Fibroblast of lung (primary cell): ENCODE measurements at regions not wholly inside any gene's neighbourhood (a gene's known extent, or its start where the extent isn't known, plus 50 kb on each side); places are given as distances from the start of the nearest gene placed in this dataset.

ENCODE experiments used
- DNase-seq, 2 donors: peaks; one replicate each; pipeline versions ENCODE4 v3.0.0 to v3.0.0-alpha.2; 2010; ENCODE audit warnings: low read depth in 2 of 2
- H2AFZ ChIP-seq: 2 replicates; pipeline ENCODE4 v1.5.1; 2012; ENCODE audit warnings: low read length, control low read depth, inconsistent platforms
- H3K27ac ChIP-seq: 2 replicates; pipeline ENCODE4 v1.5.1; 2011; ENCODE audit warnings: low read length, control low read depth; ENCODE audit not compliant: insufficient read depth
- H3K27me3 ChIP-seq: 2 replicates; pipeline ENCODE4 v1.5.1; 2011; ENCODE audit warnings: mild to moderate bottlenecking, low read length; ENCODE audit not compliant: control insufficient read depth, insufficient read depth
- H3K36me3 ChIP-seq: 2 replicates; pipeline ENCODE4 v1.5.1; 2011; ENCODE audit warnings: low read length; ENCODE audit not compliant: control insufficient read depth, insufficient read depth
- H3K4me1 ChIP-seq: 2 replicates; pipeline ENCODE4 v1.5.1; 2011; ENCODE audit warnings: low read length; ENCODE audit not compliant: control insufficient read depth, insufficient read depth; ENCODE audit errors: extremely low read depth
- H3K4me2 ChIP-seq: 2 replicates; pipeline ENCODE4 v1.5.1; 2011; ENCODE audit warnings: low read length, control low read depth; ENCODE audit not compliant: insufficient read depth; ENCODE audit errors: extremely low read depth
- H3K4me3 ChIP-seq, 4 experiments: fragments of 200-600 bp in 1 of 4; sonication (generic) in 1 of 4; replicated peaks in 1 of 4; 2 replicates each; pipeline ENCODE4 v1.5.1; 2011 to 2016; ENCODE audit warnings: low read length in 4 of 4, low read depth in 3 of 4, mild to moderate bottlenecking in 3 of 4, control low read depth in 2 of 4, inconsistent platforms in 1 of 4, mixed read lengths in 1 of 4; ENCODE audit not compliant: insufficient read depth in 1 of 4; ENCODE audit errors: control extremely low read depth in 1 of 4
- H3K79me2 ChIP-seq: 2 replicates; pipeline ENCODE4 v1.5.1; 2012; ENCODE audit warnings: mild to moderate bottlenecking, low read length, inconsistent platforms; ENCODE audit not compliant: control insufficient read depth, insufficient read depth
- H3K9ac ChIP-seq: 2 replicates; pipeline ENCODE4 v1.5.1; 2011; ENCODE audit warnings: mild to moderate bottlenecking, low read length, control low read depth; ENCODE audit not compliant: insufficient read depth
- H3K9me3 ChIP-seq: 2 replicates; pipeline ENCODE4 v1.5.1; 2012; ENCODE audit warnings: low read depth, low read length; ENCODE audit not compliant: control insufficient read depth, insufficient read depth
- H4K20me1 ChIP-seq: 2 replicates; pipeline ENCODE4 v1.5.1; 2011; ENCODE audit warnings: low read length; ENCODE audit not compliant: control insufficient read depth, insufficient read depth; ENCODE audit errors: extremely low read depth
- CTCF ChIP-seq, 2 donors: IDR thresholded peaks in 1 of 2; conservative IDR thresholded peaks in 1 of 2; 1 replicate in 1 of 2; 2 replicates in 1 of 2; pipeline ENCODE4 v1.5.1; 2011 to 2012; ENCODE audit warnings: low read length in 2 of 2, control low read depth in 1 of 2, inconsistent platforms in 1 of 2, low read depth in 1 of 2, mild to moderate bottlenecking in 1 of 2
- EZH2 ChIP-seq: IDR thresholded peaks from 2 replicates; pipeline ENCODE4 v1.5.1; 2012; ENCODE audit warnings: low read length, control low read depth, mild to moderate bottlenecking; ENCODE audit errors: missing control alignments

GRCh38 chr4:100970414-100970813, 376.9 kb downstream of the PPP3CA start:
- Histone ChIP-seq H3K4me2 (no peak overlapping the region), H3K79me2 (no peaks in the 10 kb centered on the region), H4K20me1 (no peaks in the 10 kb centered on the region), H3K4me1 (no peaks in the 10 kb centered on the region), H3K36me3 (no peaks in the 10 kb centered on the region), H3K9ac (no peak overlapping the region), H2AFZ (no peak overlapping the region), H3K4me3 (no peak overlapping the region), H3K27me3 (no peaks in the 10 kb centered on the region), H3K9me3 (no peaks in the 10 kb centered on the region), H3K27ac (no peak overlapping the region)
- DNase-seq: no peak
- no peak for TF ChIP-seq EZH2
- TF ChIP-seq CTCF (conservative IDR thresholded peaks at IDR 0.05 in 1 of 2, IDR thresholded peaks at IDR 0.05 in 1 of 2; ENCODE audit: low read depth in 1 of 2, low read length in 2 of 2): no peak

- Histone ChIP-seq H3K4me2 (no peak overlapping the region), H3K27ac (no peak overlapping the region), H3K36me3 (no peaks in the 10 kb centered on the region), H3K4me1 (no peaks in the 10 kb centered on the region), H3K4me3 (no peak overlapping the region), H2AFZ (no peak overlapping the region), H3K79me2 (no peaks in the 10 kb centered on the region), H3K9me3 (no peaks in the 10 kb centered on the region), H3K27me3 (no peaks in the 10 kb centered on the region), H3K9ac (no peak overlapping the region), H4K20me1 (no peaks in the 10 kb centered on the region)
- no peak for DNase-seq
- TF ChIP-seq EZH2 (no peak), CTCF (conservative IDR thresholded peaks at IDR 0.05 in 1 of 2, IDR thresholded peaks at IDR 0.05 in 1 of 2; ENCODE audit: low read depth in 1 of 2, low read length in 2 of 2) (no peak)
Observed at GRCh38 chr4:100969925-100970324, 377.4 kb downstream of the PPP3CA start.

GRCh38 chr4:100968046-100968445, 379.3 kb downstream of the PPP3CA start:
- no peaks in the 10 kb centered on the region for H3K79me2 ChIP-seq

More at GRCh38 chr4:100968046-100968445, 379.3 kb downstream of the PPP3CA start:
- Histone ChIP-seq H3K9ac (no peak overlapping the region), H3K4me2 (no peak overlapping the region), H2AFZ (no peak overlapping the region), H3K27ac (no peak overlapping the region), H3K36me3 (no peaks in the 10 kb centered on the region), H3K4me3 (no peak overlapping the region), H3K9me3 (no peaks in the 10 kb centered on the region), H3K27me3 (no peaks in the 10 kb centered on the region), H4K20me1 (no peaks in the 10 kb centered on the region), H3K4me1 (no peaks in the 10 kb centered on the region)
- TF ChIP-seq EZH2 (no peak), CTCF (conservative IDR thresholded peaks at IDR 0.05 in 1 of 2, IDR thresholded peaks at IDR 0.05 in 1 of 2; ENCODE audit: low read depth in 1 of 2, low read length in 2 of 2) (no peak)
- no peak for DNase-seq
